ENCODE measurements at regions not wholly inside any gene's neighbourhood (a gene's known extent, or its start where the extent isn't known, plus 50 kb on each side); places are given as distances from the start of the nearest gene placed in this dataset.

GRCh38 chr2:4346628-4347027, 643.3 kb downstream of the DCDC2C start:
- no peak for TF ChIP-seq CTCF (conservative IDR thresholded peaks at IDR 0.05; ENCODE audit: low read length)
- TF ChIP-seq EZH2phosphoT487 (IDR thresholded peaks at IDR 0.05; ENCODE audit: borderline replicate concordance): no peak
